Keratinocyte (primary cell): ENCODE measurements at regions not wholly inside any gene's neighbourhood (a gene's known extent, or its start where the extent isn't known, plus 50 kb on each side); places are given as distances from the start of the nearest gene placed in this dataset.

ENCODE experiments used
- CTCF ChIP-seq, 3 experiments: IDR thresholded peaks in 1 of 3; conservative IDR thresholded peaks in 1 of 3; optimal IDR thresholded peaks in 1 of 3; 2 replicates in 2 of 3; 3 replicates in 1 of 3; pipeline versions ENCODE3 to v1.5.1; 2011; ENCODE audit warnings: low read length in 3 of 3, mild to moderate bottlenecking in 3 of 3, moderate library complexity in 2 of 3, control low read depth in 1 of 3, inconsistent platforms in 1 of 3; ENCODE audit not compliant: insufficient read depth in 2 of 3; ENCODE audit errors: extremely low read depth in 1 of 3
- EZH2 ChIP-seq: IDR thresholded peaks from one replicate; pipeline ENCODE4 v1.6.1; 2012; ENCODE audit warnings: inconsistent platforms, mild to moderate bottlenecking, low read length, moderate library complexity

DNA sequence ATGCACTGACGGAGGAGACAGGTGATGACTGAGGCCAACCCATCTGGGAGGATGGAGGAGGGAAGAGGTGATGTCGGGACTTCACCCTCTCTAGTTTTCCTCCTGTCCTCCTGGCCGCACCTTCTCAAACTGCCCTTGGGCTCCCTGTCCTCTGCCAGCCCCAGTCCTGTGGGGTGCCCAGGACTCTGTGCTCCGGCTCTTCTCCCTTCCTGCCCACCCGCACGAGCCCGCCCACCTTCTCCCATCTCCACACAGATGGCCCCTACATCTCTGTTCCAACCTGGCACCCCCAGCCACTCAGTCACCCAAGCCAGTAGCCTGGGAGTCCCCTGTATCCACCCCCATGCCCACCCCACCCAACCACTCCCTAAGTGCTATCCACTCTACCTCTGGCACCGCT, 206.7 kb upstream of the LINGO1 start:
- TF ChIP-seq CTCF (optimal IDR thresholded peaks at IDR 0.05 in 1 of 3, IDR thresholded peaks at IDR 0.05 in 1 of 3, conservative IDR thresholded peaks at IDR 0.05 in 1 of 3; ENCODE audit: extremely low read depth in 1 of 3, insufficient read depth in 2 of 3, low read length in 3 of 3) (no peak), EZH2 (no peak)
